Endothelial cell of umbilical vein (primary cell): ENCODE measurements at regions not wholly inside any gene's neighbourhood (a gene's known extent, or its start where the extent isn't known, plus 50 kb on each side); places are given as distances from the start of the nearest gene placed in this dataset.

Source experiments
- EZH2 ChIP-seq: IDR thresholded peaks from 2 replicates; pipeline ENCODE4 v1.6.1; 2012; ENCODE audit warnings: borderline replicate concordance, low read depth, mild to moderate bottlenecking, moderate library complexity, low read length, inconsistent platforms; ENCODE audit not compliant: severe bottlenecking
- FOS ChIP-seq: IDR thresholded peaks from 2 replicates; pipeline ENCODE4 v1.6.1; 2011; ENCODE audit warnings: mild to moderate bottlenecking, low read length, moderate library complexity, borderline replicate concordance; ENCODE audit not compliant: insufficient read depth
- GATA2 ChIP-seq: IDR thresholded peaks from 2 replicates; pipeline ENCODE4 v1.7.0; 2011; ENCODE audit warnings: low read depth, mild to moderate bottlenecking, moderate library complexity, mixed read lengths, low read length; ENCODE audit not compliant: insufficient read length, insufficient read depth
- JUN ChIP-seq: IDR thresholded peaks from 2 replicates; pipeline ENCODE4 v1.6.1; 2011; ENCODE audit warnings: borderline replicate concordance, low read depth; ENCODE audit not compliant: insufficient read length, insufficient read depth
- MYC ChIP-seq: IDR thresholded peaks from one replicate; pipeline ENCODE4 v1.6.1; 2011; ENCODE audit warnings: mild to moderate bottlenecking, low read depth, low read length
- POLR2A ChIP-seq: IDR thresholded peaks from 2 replicates; pipeline ENCODE4 v1.6.1; 2012; ENCODE audit warnings: low read depth, mild to moderate bottlenecking, control low read depth, low read length
- POLR2AphosphoS5 ChIP-seq: IDR thresholded peaks from 2 replicates; pipeline ENCODE4 v1.6.1; 2012; ENCODE audit warnings: low read depth, mild to moderate bottlenecking, control low read depth, low read length, moderate library complexity; ENCODE audit not compliant: insufficient read depth
- TF ChIP-seq, protein P1 (sequence below), 2 donors: IDR thresholded peaks; 1 replicate in 1 of 2; 2 replicates in 1 of 2; pipeline ENCODE4 v1.5.1; 2011; ENCODE audit warnings: low read length in 2 of 2, mild to moderate bottlenecking in 2 of 2, moderate library complexity in 2 of 2, control low read depth in 1 of 2, inconsistent platforms in 1 of 2, low read depth in 1 of 2; ENCODE audit not compliant: insufficient read depth in 1 of 2; ENCODE audit errors: extremely low read depth in 1 of 2
- TF ChIP-seq, protein P2 (sequence below): IDR thresholded peaks from 2 replicates; pipeline ENCODE4 v1.6.1; 2011; ENCODE audit not compliant: insufficient read depth, insufficient read length

DNA sequence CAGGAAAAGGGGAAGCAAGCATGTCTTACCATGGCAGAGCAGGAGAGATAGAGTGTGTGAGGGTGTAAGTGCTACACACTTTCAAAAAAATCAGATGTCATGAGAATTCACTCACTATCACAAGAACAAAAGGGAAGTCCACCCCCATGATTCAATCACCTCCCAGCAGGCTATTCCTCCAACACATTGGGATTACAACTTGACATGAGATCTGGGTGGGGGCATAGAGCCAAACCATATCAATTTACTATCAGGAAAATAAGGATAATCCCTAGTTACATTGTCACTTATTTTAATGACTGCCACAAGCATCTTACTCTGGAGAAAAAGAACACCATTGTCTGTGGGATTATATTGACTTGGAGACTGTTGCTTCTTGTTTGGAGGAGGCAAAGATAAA is 66.1 kb upstream of the VANGL1 start:
- TF ChIP-seq POLR2AphosphoS5 (no peak), EZH2 (no peak), POLR2A (no peak), MYC (no peak), FOS (no peak), GATA2 (no peak), JUN (no peak)
- TF ChIP-seq, protein P1, sequence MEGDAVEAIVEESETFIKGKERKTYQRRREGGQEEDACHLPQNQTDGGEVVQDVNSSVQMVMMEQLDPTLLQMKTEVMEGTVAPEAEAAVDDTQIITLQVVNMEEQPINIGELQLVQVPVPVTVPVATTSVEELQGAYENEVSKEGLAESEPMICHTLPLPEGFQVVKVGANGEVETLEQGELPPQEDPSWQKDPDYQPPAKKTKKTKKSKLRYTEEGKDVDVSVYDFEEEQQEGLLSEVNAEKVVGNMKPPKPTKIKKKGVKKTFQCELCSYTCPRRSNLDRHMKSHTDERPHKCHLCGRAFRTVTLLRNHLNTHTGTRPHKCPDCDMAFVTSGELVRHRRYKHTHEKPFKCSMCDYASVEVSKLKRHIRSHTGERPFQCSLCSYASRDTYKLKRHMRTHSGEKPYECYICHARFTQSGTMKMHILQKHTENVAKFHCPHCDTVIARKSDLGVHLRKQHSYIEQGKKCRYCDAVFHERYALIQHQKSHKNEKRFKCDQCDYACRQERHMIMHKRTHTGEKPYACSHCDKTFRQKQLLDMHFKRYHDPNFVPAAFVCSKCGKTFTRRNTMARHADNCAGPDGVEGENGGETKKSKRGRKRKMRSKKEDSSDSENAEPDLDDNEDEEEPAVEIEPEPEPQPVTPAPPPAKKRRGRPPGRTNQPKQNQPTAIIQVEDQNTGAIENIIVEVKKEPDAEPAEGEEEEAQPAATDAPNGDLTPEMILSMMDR (IDR thresholded peaks at IDR 0.05; ENCODE audit: extremely low read depth in 1 of 2, insufficient read depth in 1 of 2, low read depth in 1 of 2, low read length in 2 of 2): no peak
- TF ChIP-seq, protein P2, sequence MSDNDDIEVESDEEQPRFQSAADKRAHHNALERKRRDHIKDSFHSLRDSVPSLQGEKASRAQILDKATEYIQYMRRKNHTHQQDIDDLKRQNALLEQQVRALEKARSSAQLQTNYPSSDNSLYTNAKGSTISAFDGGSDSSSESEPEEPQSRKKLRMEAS: no peak
